ENCODE measurements at regions not wholly inside any gene's neighbourhood (a gene's known extent, or its start where the extent isn't known, plus 50 kb on each side); places are given as distances from the start of the nearest gene placed in this dataset.

- TF ChIP-seq CTCF (IDR thresholded peaks at IDR 0.05; ENCODE audit: extremely low read depth in 1 of 2, insufficient read depth in 1 of 2, low read depth in 1 of 2, low read length in 2 of 2): no peak
- no peak for TF ChIP-seq POLR2A (IDR thresholded peaks at IDR 0.05; ENCODE audit: low read depth, low read length)
- no peak for TF ChIP-seq JUN (IDR thresholded peaks at IDR 0.05; ENCODE audit: borderline replicate concordance, insufficient read depth, insufficient read length, low read depth)
- TF ChIP-seq POLR2AphosphoS5 (IDR thresholded peaks at IDR 0.05; ENCODE audit: insufficient read depth, low read depth, low read length): no peak
- TF ChIP-seq EZH2 (IDR thresholded peaks at IDR 0.05; ENCODE audit: borderline replicate concordance, low read depth, low read length, severe bottlenecking): no peak
These were observed 2770.4 kb downstream of the PCDH9 start for GRCh38 chr13:64459778-64460177.

All from endothelial cell of umbilical vein (primary cell).